Transverse colon (tissue), 3 donors: ENCODE measurements at regions not wholly inside any gene's neighbourhood (a gene's known extent, or its start where the extent isn't known, plus 50 kb on each side); places are given as distances from the start of the nearest gene placed in this dataset.

Experiments used
- POLR2A ChIP-seq: fragments of 450-650 bp; IDR thresholded peaks from one replicate; pipeline ENCODE4 v1.6.1; 2016; ENCODE audit warnings: antibody characterized with exemption, mild to moderate bottlenecking, moderate library complexity
- TF ChIP-seq, protein P1 (sequence below), 5 experiments: fragments of 200-600 bp in 3 of 5; fragments of 450-650 bp in 2 of 5; sonication (generic) in 3 of 5; IDR thresholded peaks; 1 replicate in 2 of 5; 2 replicates in 3 of 5; pipeline ENCODE4 v1.5.1; 2016 to 2017; ENCODE audit warnings: antibody characterized with exemption in 5 of 5, inconsistent platforms in 3 of 5, mild to moderate bottlenecking in 2 of 5, moderate library complexity in 1 of 5

- TF ChIP-seq, protein P1, sequence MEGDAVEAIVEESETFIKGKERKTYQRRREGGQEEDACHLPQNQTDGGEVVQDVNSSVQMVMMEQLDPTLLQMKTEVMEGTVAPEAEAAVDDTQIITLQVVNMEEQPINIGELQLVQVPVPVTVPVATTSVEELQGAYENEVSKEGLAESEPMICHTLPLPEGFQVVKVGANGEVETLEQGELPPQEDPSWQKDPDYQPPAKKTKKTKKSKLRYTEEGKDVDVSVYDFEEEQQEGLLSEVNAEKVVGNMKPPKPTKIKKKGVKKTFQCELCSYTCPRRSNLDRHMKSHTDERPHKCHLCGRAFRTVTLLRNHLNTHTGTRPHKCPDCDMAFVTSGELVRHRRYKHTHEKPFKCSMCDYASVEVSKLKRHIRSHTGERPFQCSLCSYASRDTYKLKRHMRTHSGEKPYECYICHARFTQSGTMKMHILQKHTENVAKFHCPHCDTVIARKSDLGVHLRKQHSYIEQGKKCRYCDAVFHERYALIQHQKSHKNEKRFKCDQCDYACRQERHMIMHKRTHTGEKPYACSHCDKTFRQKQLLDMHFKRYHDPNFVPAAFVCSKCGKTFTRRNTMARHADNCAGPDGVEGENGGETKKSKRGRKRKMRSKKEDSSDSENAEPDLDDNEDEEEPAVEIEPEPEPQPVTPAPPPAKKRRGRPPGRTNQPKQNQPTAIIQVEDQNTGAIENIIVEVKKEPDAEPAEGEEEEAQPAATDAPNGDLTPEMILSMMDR (IDR thresholded peaks at IDR 0.05): no peak
- no peak for TF ChIP-seq POLR2A
Observed at GRCh38 chr18:8478968-8479370, 130.3 kb upstream of the RAB12 start.
